Activated B cell treated with CpG ODN at 0.5 μM for 24 hours (primary cell): ENCODE measurements at regions not wholly inside any gene's neighbourhood (a gene's known extent, or its start where the extent isn't known, plus 50 kb on each side); places are given as distances from the start of the nearest gene placed in this dataset.

Experiments
- ATAC-seq: fragments of 200-7000 bp; cut with Tn5 transposase; one replicate; pipeline ENCODE4 v1.10.0; 2021; ENCODE audit warnings: low read depth, mild to moderate bottlenecking, moderate library complexity
- CTCF ChIA-PET: fragments of 350-600 bp; sonication (Branson Sonifier 250); formaldehyde crosslinking; loops from one replicate; lab custom pipeline; 2021; ENCODE audit warnings: antibody characterized with exemption; lab: Charles Lee
- POLR2A ChIA-PET: fragments of 350-600 bp; sonication (Branson Sonifier 250); formaldehyde crosslinking; loops from one replicate; lab custom pipeline; 2021; ENCODE audit warnings: antibody characterized with exemption; lab: Charles Lee
- DNase-seq: peaks from one replicate; pipeline ENCODE4 v3.0.0; 2022
- H3K27ac Mint-ChIP-seq: one replicate; pipeline ENCODE4 v1.8.0; 2020; ENCODE audit warnings: mixed read lengths
- H3K27me3 Mint-ChIP-seq: one replicate; pipeline ENCODE4 v1.8.0; 2021; ENCODE audit warnings: mixed read lengths
- H3K36me3 Mint-ChIP-seq: one replicate; pipeline ENCODE4 v1.8.0; 2021; ENCODE audit warnings: low read depth, mixed read lengths
- H3K4me1 Mint-ChIP-seq: one replicate; pipeline ENCODE4 v1.8.0; 2021; ENCODE audit warnings: mixed read lengths
- H3K4me3 Mint-ChIP-seq: one replicate; pipeline ENCODE4 v1.8.0; 2020; ENCODE audit warnings: mild to moderate bottlenecking, mixed read lengths
- H3K9me3 Mint-ChIP-seq: one replicate; pipeline ENCODE4 v1.8.0; 2020; ENCODE audit warnings: mixed read lengths
- intact Hi-C: fragments of 100-400 bp; cut with micrococcal nuclease; formaldehyde crosslinking; loops from one replicate; pipeline ENCODE4 v1.15.1; 2024
- TF ChIP-seq, protein P1 (sequence below): fragments of 200-600 bp; IDR thresholded peaks from one replicate; pipeline ENCODE4 v1.8.0; 2022; ENCODE audit warnings: antibody characterized with exemption, mild to moderate bottlenecking

GRCh38 chr21:41074396-41075184 lies 93.4 kb upstream of the BACE2 start:
- TF ChIP-seq, protein P1, sequence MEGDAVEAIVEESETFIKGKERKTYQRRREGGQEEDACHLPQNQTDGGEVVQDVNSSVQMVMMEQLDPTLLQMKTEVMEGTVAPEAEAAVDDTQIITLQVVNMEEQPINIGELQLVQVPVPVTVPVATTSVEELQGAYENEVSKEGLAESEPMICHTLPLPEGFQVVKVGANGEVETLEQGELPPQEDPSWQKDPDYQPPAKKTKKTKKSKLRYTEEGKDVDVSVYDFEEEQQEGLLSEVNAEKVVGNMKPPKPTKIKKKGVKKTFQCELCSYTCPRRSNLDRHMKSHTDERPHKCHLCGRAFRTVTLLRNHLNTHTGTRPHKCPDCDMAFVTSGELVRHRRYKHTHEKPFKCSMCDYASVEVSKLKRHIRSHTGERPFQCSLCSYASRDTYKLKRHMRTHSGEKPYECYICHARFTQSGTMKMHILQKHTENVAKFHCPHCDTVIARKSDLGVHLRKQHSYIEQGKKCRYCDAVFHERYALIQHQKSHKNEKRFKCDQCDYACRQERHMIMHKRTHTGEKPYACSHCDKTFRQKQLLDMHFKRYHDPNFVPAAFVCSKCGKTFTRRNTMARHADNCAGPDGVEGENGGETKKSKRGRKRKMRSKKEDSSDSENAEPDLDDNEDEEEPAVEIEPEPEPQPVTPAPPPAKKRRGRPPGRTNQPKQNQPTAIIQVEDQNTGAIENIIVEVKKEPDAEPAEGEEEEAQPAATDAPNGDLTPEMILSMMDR: no peak
- no peaks in the 10 kb centered on the region for H3K36me3 Mint-ChIP-seq
- no peak overlapping the region for H3K4me3 Mint-ChIP-seq
- H3K4me1 Mint-ChIP-seq: no peaks in the 10 kb centered on the region
- H3K9me3 Mint-ChIP-seq: no peaks in the 10 kb centered on the region
- ATAC-seq (no peak), DNase-seq (no peak)
- intact Hi-C loops: no loop called here
- ChIA-PET CTCF (no interaction called here), POLR2A (no interaction called here)
- H3K27me3 Mint-ChIP-seq: peaks cover 4% of the 10 kb centered on the region
- H3K27ac Mint-ChIP-seq: no peak overlapping the region

- no peaks in the 10 kb centered on the region for H3K4me1 Mint-ChIP-seq
- no peak overlapping the region for H3K27ac Mint-ChIP-seq
- no peaks in the 10 kb centered on the region for H3K9me3 Mint-ChIP-seq
- ChIA-PET CTCF (no interaction called here), POLR2A (no interaction called here)
- ATAC-seq (no peak), DNase-seq (no peak)
- H3K4me3 Mint-ChIP-seq: no peak overlapping the region
- peaks cover under 1% of the 10 kb centered on the region for H3K27me3 Mint-ChIP-seq
- intact Hi-C loops: no loop called here
- TF ChIP-seq, protein P1: no peak
- H3K36me3 Mint-ChIP-seq: no peaks in the 10 kb centered on the region
Measured at GRCh38 chr21:41075656-41076055, 92.3 kb upstream of the BACE2 start.

DNA sequence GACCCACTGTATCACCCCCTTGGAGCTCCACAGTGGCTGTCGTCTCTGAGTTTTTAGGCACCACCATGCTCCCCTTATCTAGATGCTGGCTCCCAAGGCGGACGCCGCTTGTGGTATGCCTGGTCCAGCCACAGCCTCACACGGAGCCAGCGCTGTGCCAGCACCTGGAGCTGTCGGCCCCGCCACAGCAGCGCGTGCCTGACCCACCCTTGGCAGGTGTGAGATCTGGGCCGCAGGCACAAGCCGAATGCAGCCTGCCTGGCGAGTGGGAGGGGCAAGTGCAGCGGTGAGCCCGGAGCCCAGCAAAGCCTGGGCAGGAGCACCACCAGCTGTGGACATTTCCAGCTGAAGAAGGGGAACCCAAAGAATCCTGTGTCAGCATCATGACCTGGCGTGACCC lies 91.9 kb upstream of the BACE2 start:
- intact Hi-C loops: no loop called here
- CTCF ChIA-PET: no interaction called here
- Mint-ChIP-seq H3K36me3 (no peaks in the 10 kb centered on the region), H3K27me3 (no peaks in the 10 kb centered on the region), H3K27ac (no peak overlapping the region), H3K4me1 (no peaks in the 10 kb centered on the region), H3K4me3 (no peak overlapping the region), H3K9me3 (no peaks in the 10 kb centered on the region)
- TF ChIP-seq, protein P1: no peak
- ATAC-seq: no peak
- DNase-seq: no peak
- POLR2A ChIA-PET: no interaction called here

GRCh38 chr21:41079159-41079558 lies 88.8 kb upstream of the BACE2 start:
- Mint-ChIP-seq H3K27ac (no peak overlapping the region), H3K4me3 (no peak overlapping the region), H3K4me1 (no peaks in the 10 kb centered on the region), H3K9me3 (no peaks in the 10 kb centered on the region), H3K36me3 (no peaks in the 10 kb centered on the region), H3K27me3 (peaks cover 5% of the 10 kb centered on the region)
- no peak for DNase-seq
- no peak for ATAC-seq
- ChIA-PET POLR2A (no interaction called here), CTCF (interaction anchor here (1.0 kb wide), 1 partner anchor 10 kb away, joined by 3 read pairs; no protein-coding TSS in a partner anchor)
- TF ChIP-seq, protein P1: no peak
- intact Hi-C loops: no loop called here

- intact Hi-C loops: no loop called here
- ATAC-seq: no peak
- TF ChIP-seq, protein P1: no peak
- no peaks in the 10 kb centered on the region for H3K4me1 Mint-ChIP-seq
- H3K27me3 Mint-ChIP-seq: peaks cover 8% of the 10 kb centered on the region
- no peak for DNase-seq
- no peak overlapping the region for H3K4me3 Mint-ChIP-seq
- no peaks in the 10 kb centered on the region for H3K36me3 Mint-ChIP-seq
- H3K27ac Mint-ChIP-seq: no peak overlapping the region
- ChIA-PET POLR2A (no interaction called here), CTCF (no interaction called here)
- H3K9me3 Mint-ChIP-seq: no peaks in the 10 kb centered on the region
Measured at GRCh38 chr21:41080485-41081121, 87.4 kb upstream of the BACE2 start.
